NCI-H1048 (cell line): ENCODE measurements at regions not wholly inside any gene's neighbourhood (a gene's known extent, or its start where the extent isn't known, plus 50 kb on each side); places are given as distances from the start of the nearest gene placed in this dataset.

Experiments used
- DNase-seq: peaks from one replicate; lab custom pipeline; 2025; lab: John Stamatoyannopoulos, UW

- no peak for DNase-seq
These were observed 136.0 kb upstream of the SGK1 start for GRCh38 chr6:134453792-134454510.

- no peak for DNase-seq
These were observed 135.0 kb upstream of the SGK1 start for GRCh38 chr6:134452906-134453305.

- no peak for DNase-seq
These were observed 133.6 kb upstream of the SGK1 start for GRCh38 chr6:134451529-134451928.

- no peak for DNase-seq
These were observed 131.9 kb upstream of the SGK1 start for GRCh38 chr6:134449781-134450180.

- no peak for DNase-seq
These were observed 131.1 kb upstream of the SGK1 start for GRCh38 chr6:134449004-134449403.

GRCh38 chr6:134447883-134448387, 130.0 kb upstream of the SGK1 start:
- no peak for DNase-seq

- DNase-seq: no peak
These were observed 129.5 kb upstream of the SGK1 start for GRCh38 chr6:134447423-134447822.

- DNase-seq: no peak
These were observed 129.0 kb upstream of the SGK1 start for GRCh38 chr6:134446896-134447295.

GRCh38 chr6:134446218-134446848, 128.4 kb upstream of the SGK1 start:
- no peak for DNase-seq

- DNase-seq: no peak
These were observed 125.1 kb upstream of the SGK1 start for GRCh38 chr6:134443009-134443408.

- no peak for DNase-seq
These were observed 124.2 kb upstream of the SGK1 start for GRCh38 chr6:134442073-134442472.

GRCh38 chr6:134438837-134439236, 120.9 kb upstream of the SGK1 start:
- no peak for DNase-seq

- no peak for DNase-seq
These were observed 119.5 kb upstream of the SGK1 start for GRCh38 chr6:134437376-134437775.

- no peak for DNase-seq
These were observed 119.0 kb upstream of the SGK1 start for GRCh38 chr6:134436950-134437349.

GRCh38 chr6:134436281-134436815, 118.4 kb upstream of the SGK1 start:
- no peak for DNase-seq

- no peak for DNase-seq
These were observed 117.9 kb upstream of the SGK1 start for GRCh38 chr6:134435814-134436280.

- no peak for DNase-seq
These were observed 116.4 kb upstream of the SGK1 start for GRCh38 chr6:134434019-134434942.

GRCh38 chr6:134432036-134432435, 114.1 kb upstream of the SGK1 start:
- no peak for DNase-seq

- no peak for DNase-seq
These were observed 113.5 kb upstream of the SGK1 start for GRCh38 chr6:134431421-134431859.

- no peak for DNase-seq
These were observed 112.0 kb upstream of the SGK1 start for GRCh38 chr6:134429861-134430380.

GRCh38 chr6:134427721-134428120, 109.8 kb upstream of the SGK1 start:
- no peak for DNase-seq

GRCh38 chr6:134426623-134427022, 108.7 kb upstream of the SGK1 start:
- DNase-seq: no peak
